ENCODE measurements at regions not wholly inside any gene's neighbourhood (a gene's known extent, or its start where the extent isn't known, plus 50 kb on each side); places are given as distances from the start of the nearest gene placed in this dataset.

GRCh38 chr4:124527364-124527763 is 185.2 kb downstream of the ANKRD50 start:
- Mint-ChIP-seq H3K27ac (ENCODE audit: unreplicated experiment) (no peak overlapping the region), H3K36me3 (ENCODE audit: low read depth) (no peaks in the 10 kb centered on the region), H3K4me1 (no peaks in the 10 kb centered on the region), H3K27me3 (ENCODE audit: low read depth) (no peaks in the 10 kb centered on the region), H3K4me3 (no peak overlapping the region), H3K9me3 (peaks cover 5% of the 10 kb centered on the region)
- DNase-seq (ENCODE audit: low read depth, low spot score): no peak
- TF ChIP-seq, protein P1, sequence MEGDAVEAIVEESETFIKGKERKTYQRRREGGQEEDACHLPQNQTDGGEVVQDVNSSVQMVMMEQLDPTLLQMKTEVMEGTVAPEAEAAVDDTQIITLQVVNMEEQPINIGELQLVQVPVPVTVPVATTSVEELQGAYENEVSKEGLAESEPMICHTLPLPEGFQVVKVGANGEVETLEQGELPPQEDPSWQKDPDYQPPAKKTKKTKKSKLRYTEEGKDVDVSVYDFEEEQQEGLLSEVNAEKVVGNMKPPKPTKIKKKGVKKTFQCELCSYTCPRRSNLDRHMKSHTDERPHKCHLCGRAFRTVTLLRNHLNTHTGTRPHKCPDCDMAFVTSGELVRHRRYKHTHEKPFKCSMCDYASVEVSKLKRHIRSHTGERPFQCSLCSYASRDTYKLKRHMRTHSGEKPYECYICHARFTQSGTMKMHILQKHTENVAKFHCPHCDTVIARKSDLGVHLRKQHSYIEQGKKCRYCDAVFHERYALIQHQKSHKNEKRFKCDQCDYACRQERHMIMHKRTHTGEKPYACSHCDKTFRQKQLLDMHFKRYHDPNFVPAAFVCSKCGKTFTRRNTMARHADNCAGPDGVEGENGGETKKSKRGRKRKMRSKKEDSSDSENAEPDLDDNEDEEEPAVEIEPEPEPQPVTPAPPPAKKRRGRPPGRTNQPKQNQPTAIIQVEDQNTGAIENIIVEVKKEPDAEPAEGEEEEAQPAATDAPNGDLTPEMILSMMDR (conservative IDR thresholded peaks at IDR 0.05): no peak

- no peak overlapping the region for H3K4me3 Mint-ChIP-seq
- no peak for DNase-seq (ENCODE audit: low read depth, low spot score)
- H3K36me3 Mint-ChIP-seq (ENCODE audit: low read depth): no peaks in the 10 kb centered on the region
- TF ChIP-seq, protein P1 (conservative IDR thresholded peaks at IDR 0.05): no peak
- H3K4me1 Mint-ChIP-seq: no peaks in the 10 kb centered on the region
- no peaks in the 10 kb centered on the region for H3K27me3 Mint-ChIP-seq (ENCODE audit: low read depth)
- peaks cover 3% of the 10 kb centered on the region for H3K9me3 Mint-ChIP-seq
- no peak overlapping the region for H3K27ac Mint-ChIP-seq (ENCODE audit: unreplicated experiment)
Observed at GRCh38 chr4:124529131-124529530, 183.4 kb downstream of the ANKRD50 start.

DNA sequence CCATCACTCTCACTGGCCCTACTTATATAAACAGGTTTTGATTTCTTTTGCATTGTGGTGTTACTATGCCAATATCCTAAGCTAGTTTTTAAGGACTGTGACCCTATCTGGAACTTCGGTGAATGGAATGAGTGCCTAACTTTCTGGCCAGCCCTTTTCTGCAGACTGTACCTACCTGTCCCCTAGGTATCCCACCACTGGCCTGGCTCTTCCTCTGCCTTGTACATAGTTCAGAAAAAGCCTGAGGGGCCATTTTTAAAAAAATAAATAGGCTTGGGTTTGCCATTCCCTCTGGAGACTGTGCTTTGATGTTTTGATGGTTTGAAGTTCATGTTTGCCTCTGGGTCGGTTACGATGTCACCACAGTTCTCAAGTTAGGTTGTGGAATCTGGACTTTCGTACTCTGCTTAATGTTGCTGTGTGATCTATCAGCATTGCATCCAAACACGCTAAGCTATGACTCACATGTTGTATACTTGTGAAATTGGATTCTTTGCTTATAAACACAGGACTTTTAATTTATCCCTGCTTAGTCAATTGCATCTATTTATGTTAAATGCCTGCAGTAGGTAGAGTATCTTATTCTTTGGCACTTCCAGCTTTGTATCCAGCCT is 182.0 kb downstream of the ANKRD50 start:
- TF ChIP-seq, protein P1 (conservative IDR thresholded peaks at IDR 0.05): no peak
- no peaks in the 10 kb centered on the region for H3K27me3 Mint-ChIP-seq (ENCODE audit: low read depth)
- no peaks in the 10 kb centered on the region for H3K36me3 Mint-ChIP-seq (ENCODE audit: low read depth)
- H3K27ac Mint-ChIP-seq (ENCODE audit: unreplicated experiment): no peak overlapping the region
- no peak overlapping the region for H3K4me3 Mint-ChIP-seq
- DNase-seq (ENCODE audit: low read depth, low spot score): no peak
- H3K9me3 Mint-ChIP-seq: peaks cover 3% of the 10 kb centered on the region
- H3K4me1 Mint-ChIP-seq: no peaks in the 10 kb centered on the region

GRCh38 chr4:124534131-124534530 is 178.4 kb downstream of the ANKRD50 start:
- H3K27me3 Mint-ChIP-seq (ENCODE audit: low read depth): no peaks in the 10 kb centered on the region
- H3K4me3 Mint-ChIP-seq: no peak overlapping the region
- H3K27ac Mint-ChIP-seq (ENCODE audit: unreplicated experiment): no peak overlapping the region
- no peak for DNase-seq (ENCODE audit: low read depth, low spot score)
- H3K36me3 Mint-ChIP-seq (ENCODE audit: low read depth): no peaks in the 10 kb centered on the region
- TF ChIP-seq, protein P1 (conservative IDR thresholded peaks at IDR 0.05): no peak
- H3K4me1 Mint-ChIP-seq: peaks cover 5% of the 10 kb centered on the region
- no peaks in the 10 kb centered on the region for H3K9me3 Mint-ChIP-seq

DNA sequence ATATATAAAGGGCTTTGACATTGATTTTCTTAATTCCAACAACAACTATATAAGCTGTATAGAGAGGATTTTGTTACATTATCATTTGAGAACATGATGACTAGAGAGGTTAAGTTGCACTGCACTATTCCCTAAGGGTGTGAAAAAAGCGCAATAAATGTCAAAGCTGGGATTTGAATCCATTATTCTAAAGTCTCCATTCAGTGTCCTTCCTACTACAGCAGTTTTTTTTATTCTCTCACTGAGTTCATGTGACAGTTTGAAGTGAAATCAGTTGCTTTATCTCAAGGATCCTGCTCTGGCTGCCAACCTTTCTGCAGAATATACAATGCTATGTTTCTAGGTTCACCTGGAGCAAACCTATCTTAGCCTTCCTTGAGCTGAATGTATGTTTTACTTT is 177.5 kb downstream of the ANKRD50 start:
- DNase-seq (ENCODE audit: low read depth, low spot score): no peak
- no peak overlapping the region for H3K27ac Mint-ChIP-seq (ENCODE audit: unreplicated experiment)
- H3K9me3 Mint-ChIP-seq: no peaks in the 10 kb centered on the region
- H3K4me1 Mint-ChIP-seq: peaks cover 5% of the 10 kb centered on the region
- H3K4me3 Mint-ChIP-seq: no peak overlapping the region
- H3K27me3 Mint-ChIP-seq (ENCODE audit: low read depth): no peaks in the 10 kb centered on the region
- TF ChIP-seq, protein P1 (conservative IDR thresholded peaks at IDR 0.05): no peak
- no peaks in the 10 kb centered on the region for H3K36me3 Mint-ChIP-seq (ENCODE audit: low read depth)
